Small intestine (tissue), 7 donors: ENCODE measurements at regions not wholly inside any gene's neighbourhood (a gene's known extent, or its start where the extent isn't known, plus 50 kb on each side); places are given as distances from the start of the nearest gene placed in this dataset.
A peak's percentile ranks its signal among the peaks of the same experiment; 100 is the strongest.

Source experiments
- DNase-seq, 2 donors: peaks; one replicate each; pipeline versions ENCODE4 v3.0.0 to v3.0.0-alpha.2; 2013
- FAIRE-seq: peaks from 2 replicates; lab custom pipeline; 2012; peaks lifted over from hg19 to GRCh38; lab: Jason Lieb, UNC
- H3K27ac ChIP-seq, 3 donors: one replicate each; pipeline ENCODE4 v1.5.1; 2013; ENCODE audit warnings: low read length in 2 of 3, mild to moderate bottlenecking in 2 of 3, control low read depth in 1 of 3, inconsistent platforms in 1 of 3, low read depth in 1 of 3, moderate library complexity in 1 of 3
- H3K27me3 ChIP-seq, 3 donors: one replicate each; pipeline ENCODE4 v1.6.1; 2013; ENCODE audit warnings: low read length in 3 of 3, inconsistent platforms in 1 of 3; ENCODE audit not compliant: control insufficient read depth in 3 of 3, insufficient read depth in 3 of 3
- H3K36me3 ChIP-seq, 3 donors: one replicate each; pipeline ENCODE4 v1.6.1; 2013; ENCODE audit warnings: low read length in 3 of 3, inconsistent platforms in 1 of 3, low read depth in 1 of 3, mild to moderate bottlenecking in 1 of 3, moderate library complexity in 1 of 3; ENCODE audit not compliant: control insufficient read depth in 3 of 3, insufficient read depth in 2 of 3
- H3K4me1 ChIP-seq, 3 donors: one replicate each; pipeline ENCODE4 v1.6.1; 2013; ENCODE audit warnings: low read length in 2 of 3, inconsistent platforms in 1 of 3, low read depth in 1 of 3, mild to moderate bottlenecking in 1 of 3, moderate library complexity in 1 of 3; ENCODE audit not compliant: control insufficient read depth in 3 of 3, insufficient read depth in 2 of 3
- H3K4me3 ChIP-seq, 3 donors: one replicate each; pipeline ENCODE4 v1.5.1; 2013; ENCODE audit warnings: low read length in 3 of 3, control low read depth in 1 of 3, inconsistent platforms in 1 of 3, low read depth in 1 of 3, mild to moderate bottlenecking in 1 of 3, moderate library complexity in 1 of 3
- H3K9me3 ChIP-seq, 2 donors: one replicate each; pipeline ENCODE4 v1.6.1; 2013; ENCODE audit warnings: low read depth in 1 of 2, low read length in 1 of 2; ENCODE audit not compliant: control insufficient read depth in 2 of 2, insufficient read depth in 1 of 2
- WGBS, 3 donors: extraction: QIAGEN DNeasy Blood & Tissue Kit; methylation state at CpG; one replicate each; pipeline ENCODE4 v1.1.7; 2013; 5-methylcytosine and 5-hydroxymethylcytosine counted together
- donor health status: healthy with polysubstance abuse.
- donor health status: control.
- donor health status: control.
- donor health status: Bipolar disorder and iron deficiency.
- donor health status: healthy.

DNA sequence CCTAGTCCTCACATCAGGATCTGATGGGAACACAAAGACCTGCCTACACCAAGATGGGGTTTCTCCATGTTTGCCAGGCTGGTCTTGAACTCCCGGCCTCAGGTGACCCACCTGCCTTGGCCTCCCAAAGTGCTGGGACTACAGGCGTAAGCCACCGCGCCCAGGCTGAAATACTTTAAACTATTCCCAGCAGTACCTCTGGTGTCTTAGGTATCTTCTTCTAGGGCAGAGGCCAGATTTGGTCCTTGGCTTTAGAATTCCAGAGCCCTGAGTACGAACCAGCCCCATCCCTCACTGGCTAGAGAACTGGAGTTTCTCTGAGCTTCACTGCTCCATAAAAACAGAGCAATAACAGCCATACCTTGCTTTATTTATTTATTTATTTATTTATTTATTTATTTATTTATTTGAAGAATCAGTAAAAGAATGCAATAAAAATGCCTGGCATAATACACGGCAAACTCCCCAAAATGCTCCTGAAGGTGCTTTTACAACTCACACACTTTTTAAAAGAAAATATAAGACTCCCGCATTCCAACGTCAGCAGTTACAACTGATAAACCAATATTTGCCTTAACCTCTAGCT is 312.1 kb downstream of the TFAP2C start:
- no peak overlapping the region for H3K27ac ChIP-seq
- H3K27me3 ChIP-seq = peaks cover 0 to 2% (median 0%) of the 10 kb centered on the region in 3 donors
- FAIRE-seq = no peak
- H3K4me1 ChIP-seq = no peaks in the 10 kb centered on the region
- no peak for DNase-seq
- H3K4me3 ChIP-seq = no peak overlapping the region
- WGBS, 3 donors = 74 to 81% (median 76%) methylated on average over 8 of the region's 8 CpGs
- no peaks in the 10 kb centered on the region for H3K36me3 ChIP-seq
- no peaks in the 10 kb centered on the region for H3K9me3 ChIP-seq

DNA sequence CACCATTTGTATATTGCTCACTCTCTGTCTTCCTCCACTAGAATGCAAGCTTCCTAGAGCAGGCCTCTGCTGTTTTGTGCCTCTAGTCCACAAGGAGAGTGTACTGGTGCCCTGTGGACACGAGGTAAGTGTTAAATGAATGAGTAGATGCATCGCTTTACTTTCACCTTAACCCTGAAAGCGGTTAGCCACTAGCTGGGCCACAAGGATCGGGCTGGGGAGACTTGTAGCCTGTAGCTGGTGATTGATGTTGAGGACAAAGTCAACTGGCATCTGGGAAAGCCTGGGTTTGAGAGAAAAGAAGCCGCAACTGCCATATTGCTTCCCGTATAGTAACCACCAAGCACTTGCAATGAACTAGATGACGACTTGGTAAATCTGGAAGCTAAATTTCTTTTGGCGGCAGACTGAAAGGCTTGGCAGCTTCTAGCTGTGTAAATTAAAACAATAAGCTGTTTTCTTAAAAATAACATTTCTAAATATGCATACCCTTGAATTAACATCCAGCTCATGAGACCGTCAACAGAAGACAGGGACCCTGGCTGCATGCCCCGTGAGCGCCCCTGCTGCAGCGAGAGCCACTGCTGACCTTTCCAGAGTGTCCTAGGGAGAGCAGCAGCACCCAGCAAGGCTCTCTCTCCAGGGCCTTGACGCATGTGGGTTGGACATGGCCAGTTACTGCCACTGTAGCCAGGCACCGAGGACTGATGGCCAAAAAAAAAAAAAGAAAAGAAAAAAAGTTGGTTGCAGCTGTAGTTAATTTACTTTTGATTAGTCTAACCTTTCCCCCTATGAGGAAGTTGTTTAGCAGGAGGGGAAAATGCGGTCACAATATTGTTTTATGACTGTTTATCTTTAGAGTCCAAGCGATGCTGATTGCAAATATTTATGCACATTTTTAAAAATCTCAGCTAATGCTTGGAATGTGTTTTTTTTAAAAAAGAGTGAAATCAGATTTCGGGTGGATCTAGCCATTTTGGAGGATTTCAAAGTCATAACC is 315.1 kb downstream of the TFAP2C start:
- DNase-seq = peak in 1 of 2 donors; percentile 7
- no peak overlapping the region for H3K4me3 ChIP-seq
- no peak overlapping the region for H3K27ac ChIP-seq
- no peaks in the 10 kb centered on the region for H3K36me3 ChIP-seq
- no peaks in the 10 kb centered on the region for H3K4me1 ChIP-seq
- H3K9me3 ChIP-seq = no peaks in the 10 kb centered on the region
- peaks cover 0 to 4% (median 0%) of the 10 kb centered on the region in 3 donors for H3K27me3 ChIP-seq
- FAIRE-seq = no peak
- 44 to 52% (median 48%) methylated on average over 17 of the region's 17 CpGs for WGBS, 3 donors

DNA sequence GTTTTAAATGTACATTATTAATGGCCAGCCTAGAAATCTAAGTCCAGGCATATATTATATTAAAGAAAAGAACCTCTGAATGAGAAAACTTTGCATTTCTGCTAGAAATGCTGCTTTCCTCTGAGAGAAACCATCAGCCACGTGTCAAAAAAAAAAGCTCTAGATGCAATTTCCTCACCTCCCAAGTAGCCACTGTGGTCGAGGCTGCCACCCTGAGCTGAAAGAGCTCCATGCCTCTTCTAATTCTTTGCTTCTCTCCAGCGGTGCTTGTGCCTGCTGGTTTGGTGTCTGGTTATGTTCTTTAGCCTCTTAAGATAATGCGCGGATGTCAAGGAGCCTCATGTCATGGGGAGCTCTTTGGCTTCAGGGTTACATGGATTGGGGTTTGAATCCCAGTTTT is 316.0 kb downstream of the TFAP2C start:
- H3K27me3 ChIP-seq = peaks cover 0 to 4% (median 0%) of the 10 kb centered on the region in 3 donors
- H3K27ac ChIP-seq = no peak overlapping the region
- H3K9me3 ChIP-seq = no peaks in the 10 kb centered on the region
- FAIRE-seq (no peak), DNase-seq (no peak)
- H3K4me3 ChIP-seq = no peak overlapping the region
- H3K36me3 ChIP-seq = no peaks in the 10 kb centered on the region
- WGBS, 3 donors = 40 to 52% (median 43%) methylated on average over 5 of the region's 5 CpGs
- no peaks in the 10 kb centered on the region for H3K4me1 ChIP-seq

DNA sequence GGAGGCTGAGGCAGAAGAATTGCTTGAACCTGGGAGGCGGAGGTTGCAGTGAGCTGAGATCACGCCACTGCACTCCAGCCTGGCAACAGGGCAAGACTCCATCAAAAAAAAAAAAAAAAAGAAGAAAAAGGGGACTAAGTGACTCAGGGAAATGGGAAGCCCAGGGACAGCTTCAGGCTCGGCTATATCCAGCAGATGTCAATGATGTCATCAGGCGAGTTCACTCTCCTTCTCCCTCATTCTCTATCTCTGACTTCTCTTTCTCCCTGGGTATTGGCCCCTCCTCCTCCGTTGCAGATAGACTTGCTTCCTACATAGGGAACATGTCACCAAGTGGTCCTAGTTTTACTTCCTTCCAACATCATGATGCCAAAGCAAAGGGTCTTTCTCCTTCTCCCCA is 316.8 kb downstream of the TFAP2C start:
- no peaks in the 10 kb centered on the region for H3K4me1 ChIP-seq
- no peak for FAIRE-seq
- no peak overlapping the region for H3K27ac ChIP-seq
- peaks cover 0 to 4% (median 0%) of the 10 kb centered on the region in 3 donors for H3K27me3 ChIP-seq
- no peaks in the 10 kb centered on the region for H3K36me3 ChIP-seq
- H3K4me3 ChIP-seq = no peak overlapping the region
- no peaks in the 10 kb centered on the region for H3K9me3 ChIP-seq
- WGBS, 3 donors = 66 to 83% (median 76%) methylated on average over 5 of the region's 5 CpGs
- DNase-seq = no peak

DNA sequence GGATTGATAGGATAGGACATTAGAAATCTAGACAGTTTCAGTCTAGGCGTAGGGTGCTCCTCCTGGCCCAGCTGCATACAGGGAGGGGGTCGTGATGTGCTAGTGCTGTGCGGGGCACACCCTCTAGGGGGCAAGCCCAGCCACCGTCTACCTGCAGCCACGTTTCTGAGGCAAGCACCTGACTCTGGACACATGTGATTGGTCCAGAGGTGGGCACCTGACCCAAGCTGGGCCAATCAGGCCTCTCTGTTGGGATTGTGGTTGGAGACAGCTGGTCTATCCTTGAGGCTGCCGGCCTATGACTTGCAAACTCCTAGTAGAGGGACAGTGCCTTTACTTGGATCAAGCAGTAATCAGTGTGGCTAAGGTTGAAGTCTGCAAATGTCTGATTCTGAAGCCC is 317.1 kb downstream of the BMP7 start:
- H3K36me3 ChIP-seq = no peaks in the 10 kb centered on the region
- H3K27me3 ChIP-seq = peaks cover 0 to 3% (median 2%) of the 10 kb centered on the region in 3 donors
- no peaks in the 10 kb centered on the region for H3K9me3 ChIP-seq
- WGBS, 3 donors = 66 to 70% (median 67%) methylated on average over 6 of the region's 6 CpGs
- FAIRE-seq (no peak), DNase-seq (no peak)
- no peak overlapping the region for H3K27ac ChIP-seq
- H3K4me1 ChIP-seq = no peaks in the 10 kb centered on the region
- H3K4me3 ChIP-seq = no peak overlapping the region

DNA sequence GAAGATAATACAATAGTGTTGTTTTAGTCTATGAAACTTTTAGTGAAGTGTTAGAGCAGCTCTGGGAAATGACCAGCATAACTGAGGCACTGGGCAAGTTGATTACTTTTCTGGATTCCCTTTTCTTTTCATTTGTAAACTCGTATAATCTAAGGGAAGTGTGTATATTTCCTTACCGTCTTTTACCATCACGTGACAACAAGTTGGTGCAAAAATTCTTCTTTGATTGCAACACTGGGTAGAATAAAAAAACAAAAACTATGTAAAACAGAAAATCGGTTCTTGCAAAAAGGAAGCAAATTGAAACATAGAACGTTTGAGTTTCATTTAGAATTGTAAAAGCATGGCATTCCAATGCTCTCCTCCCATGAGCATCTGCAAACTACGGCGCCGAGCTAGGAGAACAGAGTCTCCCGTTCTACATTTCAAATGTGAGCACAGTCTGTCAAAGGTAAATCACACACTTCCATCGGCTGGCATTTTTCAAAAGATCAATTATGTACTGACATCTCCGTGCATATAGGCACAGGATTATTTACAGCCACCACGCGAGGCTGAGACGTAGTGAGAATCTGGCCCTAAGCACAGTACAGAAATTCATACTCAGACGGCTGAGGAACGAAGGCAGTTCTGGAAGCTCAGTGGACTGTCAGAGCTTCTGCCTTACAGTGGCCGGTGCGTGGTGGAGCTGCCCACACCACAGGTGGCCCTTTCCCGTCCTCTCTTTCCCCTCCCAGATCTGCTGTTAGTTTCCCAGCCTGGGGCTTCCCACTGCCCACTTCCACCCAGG is 314.0 kb downstream of the BMP7 start:
- H3K4me3 ChIP-seq = no peak overlapping the region
- no peaks in the 10 kb centered on the region for H3K36me3 ChIP-seq
- 60 to 66% (median 63%) methylated on average over 19 of the region's 19 CpGs for WGBS, 3 donors
- no peaks in the 10 kb centered on the region for H3K4me1 ChIP-seq
- FAIRE-seq (no peak), DNase-seq (no peak)
- no peaks in the 10 kb centered on the region for H3K9me3 ChIP-seq
- no peak overlapping the region for H3K27ac ChIP-seq
- peaks cover 0 to 6% (median 3%) of the 10 kb centered on the region in 3 donors for H3K27me3 ChIP-seq

DNA sequence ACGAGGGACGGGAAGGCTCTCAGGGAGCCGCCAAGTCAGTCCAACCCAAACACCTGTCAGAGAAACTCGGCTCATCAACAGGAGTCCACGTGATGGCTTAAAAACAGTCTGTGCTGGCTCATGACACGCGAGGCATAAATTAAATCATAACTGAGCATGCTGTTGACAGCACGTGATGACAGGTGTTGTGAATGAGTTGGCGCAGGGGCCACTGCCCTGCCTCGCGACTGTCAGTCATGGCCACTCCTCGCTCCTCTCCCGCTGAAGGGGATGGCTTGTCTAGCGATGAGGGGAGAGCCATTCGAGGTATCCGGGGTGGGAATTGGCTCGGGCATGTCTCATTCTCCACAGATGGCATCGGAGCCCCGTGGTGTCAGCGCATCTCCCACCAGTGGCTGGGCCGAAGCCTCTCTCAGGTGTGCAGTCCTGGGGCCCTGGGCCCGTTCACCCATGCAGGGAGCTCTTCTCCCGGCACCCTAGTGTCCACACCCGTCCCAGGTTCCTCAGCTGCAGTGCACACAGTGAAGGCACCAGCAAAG is 313.3 kb downstream of the BMP7 start:
- 81 to 87% (median 83%) methylated on average over 24 of the region's 24 CpGs for WGBS, 3 donors
- H3K4me3 ChIP-seq = no peak overlapping the region
- H3K36me3 ChIP-seq = no peaks in the 10 kb centered on the region
- peaks cover 0 to 7% (median 5%) of the 10 kb centered on the region in 3 donors for H3K27me3 ChIP-seq
- no peak overlapping the region for H3K27ac ChIP-seq
- DNase-seq (no peak), FAIRE-seq (no peak)
- H3K4me1 ChIP-seq = no peaks in the 10 kb centered on the region
- no peaks in the 10 kb centered on the region for H3K9me3 ChIP-seq

DNA sequence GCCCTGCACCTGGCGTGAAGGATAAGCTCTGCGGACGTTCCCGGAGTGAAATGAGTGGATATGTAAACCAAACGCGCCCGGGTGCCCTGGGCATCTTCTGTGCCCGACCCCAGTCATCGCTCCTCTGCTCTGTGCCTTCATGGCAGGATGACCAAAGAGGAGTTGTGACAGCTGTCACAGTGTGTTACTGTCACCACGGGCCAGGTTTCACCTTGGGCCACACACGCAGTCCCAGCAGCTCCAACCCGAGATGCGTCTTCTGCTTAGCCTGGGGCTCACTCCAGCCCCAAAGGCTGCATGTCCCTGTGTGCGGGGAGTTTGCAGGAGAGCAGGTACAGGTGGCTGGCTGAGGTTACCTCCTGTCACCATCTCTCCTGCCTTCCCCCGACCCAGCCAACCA is 311.6 kb downstream of the BMP7 start:
- Histone ChIP-seq H3K27me3 (peaks cover 0 to 9% (median 8%) of the 10 kb centered on the region in 3 donors), H3K4me3 (no peak overlapping the region), H3K27ac (no peak overlapping the region), H3K4me1 (no peaks in the 10 kb centered on the region), H3K36me3 (no peaks in the 10 kb centered on the region), H3K9me3 (no peaks in the 10 kb centered on the region)
- FAIRE-seq = no peak
- WGBS, 3 donors = 78 to 83% (median 83%) methylated on average over 15 of the region's 15 CpGs
- no peak for DNase-seq
